Mucosa of rectum (tissue), 2 donors: ENCODE measurements at regions not wholly inside any gene's neighbourhood (a gene's known extent, or its start where the extent isn't known, plus 50 kb on each side); places are given as distances from the start of the nearest gene placed in this dataset.

Experiments used
- H3K27ac ChIP-seq, 2 donors: one replicate each; pipeline ENCODE4 v1.7.0; 2013; ENCODE audit warnings: inconsistent platforms in 2 of 2, low read depth in 2 of 2, low read length in 2 of 2
- H3K27me3 ChIP-seq, 2 donors: one replicate each; pipeline ENCODE4 v1.7.0; 2013; ENCODE audit warnings: low read length in 2 of 2; ENCODE audit not compliant: control insufficient read depth in 2 of 2, insufficient read depth in 2 of 2
- H3K36me3 ChIP-seq, 2 donors: one replicate each; pipeline ENCODE4 v1.7.0; 2013; ENCODE audit warnings: low read length in 2 of 2; ENCODE audit not compliant: control insufficient read depth in 2 of 2, insufficient read depth in 2 of 2
- H3K4me1 ChIP-seq, 2 donors: one replicate each; pipeline ENCODE4 v1.7.0; 2013; ENCODE audit warnings: low read length in 2 of 2, mild to moderate bottlenecking in 1 of 2; ENCODE audit not compliant: control insufficient read depth in 2 of 2, insufficient read depth in 2 of 2
- H3K4me3 ChIP-seq, 2 donors: one replicate each; pipeline ENCODE4 v1.7.0; 2013; ENCODE audit warnings: low read length in 2 of 2
- H3K9ac ChIP-seq, 2 donors: one replicate each; pipeline ENCODE4 v1.7.0; 2013; ENCODE audit warnings: low read length in 2 of 2, low read depth in 1 of 2, mild to moderate bottlenecking in 1 of 2
- H3K9me3 ChIP-seq, 2 donors: one replicate each; pipeline ENCODE4 v1.7.0; 2013; ENCODE audit warnings: low read length in 2 of 2; ENCODE audit not compliant: control insufficient read depth in 2 of 2
- donor health status: healthy.
- donor health status: Normal muscosa, but diverticular disease.

DNA sequence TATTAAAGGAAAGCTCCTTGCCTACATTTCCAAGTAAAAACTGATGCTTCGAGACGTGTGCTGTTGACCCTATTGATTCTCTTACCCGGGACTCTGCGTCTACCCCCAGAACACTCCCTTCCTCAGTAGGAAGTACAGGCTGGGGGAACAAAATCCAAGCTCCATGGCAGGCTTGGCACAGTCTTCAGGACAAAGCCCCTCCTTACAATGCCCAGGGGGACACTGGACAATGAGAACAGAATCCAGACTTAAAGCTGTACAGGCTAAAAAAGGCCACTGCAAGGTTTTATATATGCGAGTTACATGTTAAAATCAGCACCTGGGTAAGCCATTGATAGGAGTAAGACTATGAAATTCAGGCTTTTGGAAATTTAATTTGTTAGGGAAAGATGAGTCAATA is 250.6 kb upstream of the DAPK1 start:
- no peaks in the 10 kb centered on the region for H3K9me3 ChIP-seq
- H3K36me3 ChIP-seq, result no peaks in the 10 kb centered on the region
- H3K27ac ChIP-seq, result no peak overlapping the region
- no peak overlapping the region for H3K4me3 ChIP-seq
- peaks cover 0 to 3% of the 10 kb centered on the region in 2 donors for H3K27me3 ChIP-seq
- H3K9ac ChIP-seq, result no peak overlapping the region
- H3K4me1 ChIP-seq, result no peaks in the 10 kb centered on the region

DNA sequence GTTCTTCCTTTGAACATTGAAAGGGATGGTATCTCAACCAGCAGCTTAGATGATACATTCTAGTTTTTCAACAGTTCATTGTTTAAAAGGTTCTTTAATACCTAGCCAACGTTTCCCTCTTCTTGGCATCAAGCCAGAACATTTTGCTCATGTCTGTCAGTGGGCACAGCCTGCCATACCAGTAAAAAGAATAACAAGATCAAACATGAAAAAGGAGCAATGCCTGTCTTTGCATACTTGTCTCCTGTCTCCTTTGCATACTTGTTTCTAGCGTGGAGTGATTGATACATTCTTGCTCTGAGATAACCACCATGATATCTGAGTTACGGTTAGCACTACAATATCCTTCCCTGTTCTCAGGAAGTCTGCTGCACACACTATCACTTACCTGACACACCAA is 248.6 kb upstream of the DAPK1 start:
- Histone ChIP-seq H3K9me3 (no peaks in the 10 kb centered on the region), H3K36me3 (no peaks in the 10 kb centered on the region), H3K27ac (no peak overlapping the region), H3K9ac (no peak overlapping the region), H3K27me3 (no peaks in the 10 kb centered on the region), H3K4me1 (no peaks in the 10 kb centered on the region), H3K4me3 (no peak overlapping the region)

DNA sequence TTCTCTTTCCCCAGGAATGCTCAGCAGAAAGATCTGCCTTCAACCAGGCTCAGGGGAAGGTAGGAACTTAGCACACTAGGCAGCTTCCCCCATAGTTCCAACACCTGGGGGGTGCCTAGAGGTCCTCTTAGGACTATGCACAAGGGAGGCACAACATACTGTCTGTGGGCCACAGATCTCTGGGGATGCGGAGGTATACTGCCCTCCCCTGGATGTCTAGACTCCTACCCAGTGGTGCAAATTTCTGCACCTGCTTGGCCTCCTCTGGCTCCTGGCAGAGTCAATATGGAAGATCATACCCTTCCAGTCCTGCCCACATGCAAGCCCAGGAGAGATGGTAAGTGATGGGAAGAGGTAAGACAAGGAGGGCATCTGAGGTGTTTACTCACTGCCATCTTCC is 247.5 kb upstream of the DAPK1 start:
- Histone ChIP-seq H3K4me1 (no peaks in the 10 kb centered on the region), H3K36me3 (no peaks in the 10 kb centered on the region), H3K9ac (no peak overlapping the region), H3K27me3 (no peaks in the 10 kb centered on the region), H3K4me3 (no peak overlapping the region), H3K27ac (no peak overlapping the region), H3K9me3 (no peaks in the 10 kb centered on the region)

DNA sequence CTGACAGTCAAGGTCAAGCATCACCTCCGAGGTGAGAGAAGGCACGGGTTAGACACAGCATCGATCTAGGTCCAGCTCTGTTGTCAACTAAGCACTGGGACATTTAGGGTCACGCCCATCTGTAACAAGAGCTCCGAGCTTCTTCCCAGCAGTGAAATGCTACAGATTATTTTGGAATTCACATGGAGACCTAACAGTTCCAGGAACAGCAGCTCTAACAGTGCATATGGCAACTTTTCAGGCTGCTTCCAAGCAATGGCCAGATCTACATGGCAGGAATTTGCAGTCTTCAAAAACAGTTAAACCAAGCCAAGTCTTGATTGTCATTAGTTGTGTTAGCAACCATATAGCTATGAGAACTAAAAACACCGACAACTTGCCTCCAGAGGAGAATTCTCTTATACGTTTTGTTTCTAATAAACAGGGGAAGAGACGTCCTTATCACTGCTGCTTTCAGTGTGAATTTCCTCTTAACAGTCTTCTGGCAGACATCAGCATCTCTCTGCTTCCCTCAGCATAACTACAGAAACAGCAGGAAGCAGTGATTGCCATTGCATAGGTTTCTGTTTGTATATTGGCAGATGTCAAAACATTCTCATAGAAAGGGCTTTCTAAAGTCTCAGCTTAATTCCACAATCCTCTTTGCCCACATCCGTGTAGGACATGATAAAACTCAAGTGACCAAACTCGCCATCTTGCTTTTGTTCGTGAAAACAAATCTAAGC is 242.1 kb upstream of the DAPK1 start:
- Histone ChIP-seq H3K27ac (no peak overlapping the region), H3K27me3 (no peaks in the 10 kb centered on the region), H3K4me3 (no peak overlapping the region), H3K9me3 (no peaks in the 10 kb centered on the region), H3K36me3 (no peaks in the 10 kb centered on the region), H3K4me1 (no peaks in the 10 kb centered on the region), H3K9ac (no peak overlapping the region)

DNA sequence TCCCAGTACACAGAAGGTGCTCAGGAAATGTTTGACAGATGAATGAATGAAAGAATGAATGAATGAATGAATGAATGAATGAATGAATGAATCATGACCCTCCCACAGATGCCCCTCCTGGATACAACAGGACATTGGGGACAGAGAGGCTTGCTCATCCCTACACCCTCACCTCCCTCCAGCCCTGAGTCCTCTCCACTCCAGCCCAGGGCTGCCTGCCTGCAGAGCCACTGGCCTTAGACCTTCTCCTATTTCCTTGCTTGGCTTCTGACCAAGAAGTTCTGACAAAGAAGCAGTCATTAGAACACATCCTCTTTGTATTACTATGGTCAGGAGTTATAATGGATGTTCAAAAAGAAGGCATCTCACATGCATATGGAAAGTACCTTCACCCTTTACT is 240.7 kb upstream of the DAPK1 start:
- Histone ChIP-seq H3K4me1 (no peaks in the 10 kb centered on the region), H3K4me3 (no peak overlapping the region), H3K27me3 (no peaks in the 10 kb centered on the region), H3K27ac (no peak overlapping the region), H3K9me3 (no peaks in the 10 kb centered on the region), H3K9ac (no peak overlapping the region), H3K36me3 (no peaks in the 10 kb centered on the region)

DNA sequence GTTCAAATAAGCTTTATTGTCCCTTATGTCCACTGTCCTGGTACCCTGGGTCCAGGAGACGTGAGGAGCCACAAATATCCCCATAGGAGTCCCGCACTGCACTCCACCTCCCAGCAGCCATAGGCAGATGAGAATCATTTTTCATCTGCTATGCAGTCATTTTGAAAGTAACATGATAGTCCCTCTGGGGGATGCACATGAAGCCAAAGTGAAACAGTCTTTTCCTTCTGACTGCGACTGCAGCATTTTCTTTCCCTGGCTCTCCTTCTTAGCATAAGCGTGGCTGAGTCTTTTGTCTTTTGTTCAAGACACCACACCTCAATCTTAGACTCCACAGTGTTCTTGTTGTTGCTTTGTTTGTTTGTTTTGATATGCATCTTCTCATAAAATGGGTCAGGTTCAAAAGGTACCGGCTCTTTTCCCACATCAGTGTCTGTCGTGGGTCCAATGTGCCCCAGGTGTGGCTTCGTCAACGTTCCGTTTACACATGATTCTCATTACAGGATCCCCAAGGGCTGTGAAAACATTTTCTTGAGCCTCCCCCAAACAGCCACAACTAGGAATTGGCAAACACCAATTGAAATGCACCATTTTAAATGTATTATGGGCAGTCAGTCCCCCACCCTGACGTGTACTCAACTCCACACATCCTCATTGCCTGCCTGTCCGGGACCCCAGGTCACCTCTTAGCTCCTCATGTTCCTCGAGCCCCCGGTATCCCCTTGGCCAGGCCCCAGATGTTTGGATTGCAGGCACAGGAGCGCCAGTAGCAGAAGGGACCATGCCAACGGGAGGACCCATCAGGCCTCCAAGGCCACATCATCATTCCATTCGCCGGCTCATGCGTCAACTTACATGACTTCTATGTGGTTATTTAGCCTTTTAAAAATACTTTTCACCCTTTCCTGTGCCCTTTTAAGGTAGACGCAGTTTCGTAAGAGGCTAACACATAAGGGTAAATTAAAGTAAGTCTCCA is 237.8 kb upstream of the DAPK1 start:
- H3K9me3 ChIP-seq, result no peaks in the 10 kb centered on the region
- H3K36me3 ChIP-seq, result no peaks in the 10 kb centered on the region
- H3K27ac ChIP-seq, result no peak overlapping the region
- H3K9ac ChIP-seq, result no peak overlapping the region
- H3K27me3 ChIP-seq, result no peaks in the 10 kb centered on the region
- no peak overlapping the region for H3K4me3 ChIP-seq
- no peaks in the 10 kb centered on the region for H3K4me1 ChIP-seq

DNA sequence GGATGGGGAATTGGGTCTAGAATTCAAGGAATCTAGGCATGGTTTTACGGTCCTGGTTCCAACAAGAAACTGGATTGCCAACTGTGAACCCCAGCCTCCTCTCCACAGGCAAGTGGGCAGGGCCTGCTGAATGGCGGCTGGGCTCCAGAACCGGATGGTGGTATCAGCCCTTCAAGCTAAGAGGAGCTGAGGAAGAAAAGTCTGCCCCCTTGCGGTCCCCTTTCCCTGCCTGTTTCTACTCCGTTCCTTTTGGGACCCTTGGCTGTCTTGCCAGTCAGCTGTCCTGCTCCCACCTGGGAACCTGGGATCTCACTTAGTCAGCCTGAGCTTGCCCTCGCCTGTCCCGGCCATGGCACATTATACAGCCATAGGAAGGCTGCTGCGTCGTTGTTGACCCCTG is 234.4 kb upstream of the DAPK1 start:
- Histone ChIP-seq H3K9me3 (no peaks in the 10 kb centered on the region), H3K27ac (no peak overlapping the region), H3K36me3 (no peaks in the 10 kb centered on the region), H3K4me1 (no peaks in the 10 kb centered on the region), H3K4me3 (no peak overlapping the region), H3K27me3 (no peaks in the 10 kb centered on the region), H3K9ac (no peak overlapping the region)

DNA sequence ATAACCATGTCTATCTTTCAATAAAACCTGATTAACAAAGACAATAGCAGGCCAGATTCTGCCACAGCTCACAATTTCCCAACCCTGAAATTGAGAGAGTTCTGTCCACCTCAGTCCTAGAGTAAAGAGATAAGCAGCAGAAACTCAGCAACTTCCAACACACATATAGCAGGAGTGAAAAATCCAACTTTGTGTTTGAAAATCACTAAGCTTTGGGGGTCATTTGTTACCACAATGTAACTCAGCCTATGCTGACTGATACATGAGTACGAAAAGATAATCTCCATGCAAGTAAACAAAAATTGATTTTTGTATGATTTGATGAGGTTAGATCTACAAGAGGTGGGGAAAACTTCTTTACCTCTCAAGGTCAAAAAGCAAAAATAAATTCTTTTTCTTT is 231.0 kb upstream of the DAPK1 start:
- H3K27ac ChIP-seq, result no peak overlapping the region
- no peak overlapping the region for H3K9ac ChIP-seq
- no peaks in the 10 kb centered on the region for H3K9me3 ChIP-seq

DNA sequence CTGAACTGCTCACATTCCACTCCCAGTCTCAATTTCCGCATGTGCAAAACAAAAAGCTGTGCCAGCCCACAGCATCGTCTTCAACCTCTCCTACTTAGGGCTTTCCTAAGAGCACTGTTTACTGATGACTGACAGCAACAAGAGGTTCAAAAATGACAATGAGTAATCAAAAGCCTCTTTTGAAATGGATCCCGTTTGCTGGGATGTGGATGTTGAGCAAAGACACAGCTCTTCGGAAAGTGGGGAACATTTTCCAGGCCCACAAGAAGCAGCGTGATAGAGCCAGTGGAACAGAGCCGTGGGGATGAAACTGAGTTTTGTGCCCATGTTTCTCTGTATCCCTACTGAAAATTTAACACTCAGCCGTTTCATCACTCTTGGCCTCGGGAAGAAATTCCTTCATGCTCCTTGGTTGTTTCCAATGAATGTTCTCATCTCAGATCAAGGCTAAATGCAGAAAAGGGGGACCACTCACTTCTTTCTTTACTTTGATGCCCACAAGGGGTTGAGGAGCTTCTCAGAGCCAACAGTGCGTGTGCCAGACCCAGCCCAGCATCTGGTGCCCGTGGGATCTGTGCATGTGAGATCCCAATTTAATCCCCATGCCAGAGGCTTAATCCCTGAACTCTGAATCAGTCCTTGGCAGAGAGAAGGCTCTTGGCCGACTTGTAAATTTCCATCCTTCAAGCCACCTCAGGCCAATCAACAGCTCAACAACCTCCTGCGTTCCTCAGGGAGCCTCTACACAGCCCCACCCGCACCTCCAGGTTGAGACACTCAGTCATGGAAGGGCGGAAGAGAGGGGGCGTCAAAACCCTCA is 230.2 kb upstream of the DAPK1 start:
- H3K36me3 ChIP-seq, result no peaks in the 10 kb centered on the region
- H3K27ac ChIP-seq, result no peak overlapping the region
- no peaks in the 10 kb centered on the region for H3K9me3 ChIP-seq
- H3K4me1 ChIP-seq, result peaks cover 0 to 5% of the 10 kb centered on the region in 2 donors
- H3K9ac ChIP-seq, result no peak overlapping the region
- no peaks in the 10 kb centered on the region for H3K27me3 ChIP-seq
- H3K4me3 ChIP-seq, result no peak overlapping the region

More for the DNA sequence above, 231.0 kb upstream of the DAPK1 start:
- H3K4me3 ChIP-seq, result no peak overlapping the region
- H3K4me1 ChIP-seq, result peaks cover 0 to 5% of the 10 kb centered on the region in 2 donors
- H3K36me3 ChIP-seq, result no peaks in the 10 kb centered on the region
- H3K27me3 ChIP-seq, result no peaks in the 10 kb centered on the region
